GM12872 (cell line): ENCODE measurements at regions not wholly inside any gene's neighbourhood (a gene's known extent, or its start where the extent isn't known, plus 50 kb on each side); places are given as distances from the start of the nearest gene placed in this dataset.

Experiments used
- CTCF ChIP-seq: IDR thresholded peaks from 3 replicates; pipeline ENCODE4 v1.5.1; 2011; ENCODE audit warnings: low read depth, mild to moderate bottlenecking, low read length, moderate library complexity; ENCODE audit not compliant: insufficient read depth

- no peak for TF ChIP-seq CTCF
Observed at GRCh38 chr13:80782441-80782840, 441.5 kb upstream of the SPRY2 start.

DNA sequence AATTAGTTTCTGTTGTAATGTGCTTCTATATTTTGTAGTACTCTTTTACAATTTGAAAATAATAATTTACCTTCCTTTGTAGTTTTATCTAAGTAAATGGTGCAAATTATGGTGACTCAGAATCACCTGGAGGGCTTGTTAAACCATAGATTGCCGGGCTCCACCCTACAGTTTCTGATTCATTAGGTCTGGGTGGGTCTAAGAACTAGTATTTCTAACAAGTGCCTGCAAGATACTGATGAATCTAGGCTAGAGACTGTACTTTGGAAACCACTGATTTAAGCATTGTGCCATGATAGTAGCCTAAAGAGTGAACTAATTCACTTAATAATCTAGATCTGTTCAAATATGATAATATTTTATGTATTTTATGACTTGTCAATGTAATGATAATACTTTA lies 437.4 kb upstream of the SPRY2 start:
- TF ChIP-seq CTCF: no peak

DNA sequence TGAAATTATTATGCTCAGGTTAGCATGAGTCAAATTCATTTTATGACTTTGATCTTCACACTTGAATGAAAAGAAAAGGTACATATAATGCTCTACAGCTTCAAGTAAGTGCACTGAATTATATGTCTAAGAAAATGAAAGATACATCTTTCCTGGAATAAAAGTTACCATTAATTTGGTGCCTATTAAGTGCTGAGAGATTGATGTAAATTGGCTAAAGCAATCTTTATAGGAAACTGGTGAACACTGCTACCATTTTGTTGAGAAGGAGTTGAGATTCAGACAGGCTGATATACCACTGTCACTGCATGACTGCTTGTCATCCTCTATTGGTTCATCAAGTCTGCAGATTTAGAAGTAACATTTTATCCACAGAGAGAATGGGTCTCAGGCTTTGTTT lies 416.8 kb upstream of the SPRY2 start:
- TF ChIP-seq CTCF: no peak

DNA sequence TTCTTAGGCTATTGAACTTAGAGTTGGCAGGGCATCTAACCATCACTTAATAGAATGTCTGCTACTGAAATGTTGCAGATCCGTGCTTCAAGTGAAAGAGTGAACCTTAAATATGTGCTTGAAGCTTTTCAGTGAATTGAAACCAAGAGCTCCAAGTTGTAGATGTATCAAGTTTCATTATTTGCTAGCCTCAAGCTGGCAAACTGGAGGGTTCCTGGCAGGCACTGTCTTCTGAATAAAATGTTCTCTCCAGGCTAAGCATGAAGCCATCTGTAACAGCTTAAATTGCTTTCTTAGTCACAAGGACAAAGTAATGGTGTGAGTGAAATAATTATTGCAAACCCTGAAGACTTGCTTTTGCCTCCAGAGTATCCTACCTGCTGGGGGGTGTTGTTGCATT lies 415.0 kb upstream of the SPRY2 start:
- no peak for TF ChIP-seq CTCF

DNA sequence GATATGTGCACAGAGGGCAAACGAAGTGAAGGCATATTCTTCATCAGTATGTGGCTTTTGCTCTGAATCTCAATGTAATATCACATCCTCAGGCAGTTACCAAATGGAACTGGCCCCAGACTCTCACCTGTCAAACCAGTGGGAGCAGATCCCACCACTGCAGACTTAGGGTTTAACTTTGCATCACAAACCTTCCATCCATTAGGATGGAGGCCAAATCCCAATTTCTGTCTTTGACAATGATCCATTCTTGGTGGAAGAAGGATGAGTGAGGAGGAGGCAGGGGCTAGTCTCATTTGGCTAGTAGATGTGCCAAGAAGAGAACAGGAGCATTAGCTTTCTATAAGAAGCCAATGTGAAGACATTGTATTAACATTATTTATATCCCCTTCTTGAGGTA lies 413.5 kb upstream of the SPRY2 start:
- no peak for TF ChIP-seq CTCF

DNA sequence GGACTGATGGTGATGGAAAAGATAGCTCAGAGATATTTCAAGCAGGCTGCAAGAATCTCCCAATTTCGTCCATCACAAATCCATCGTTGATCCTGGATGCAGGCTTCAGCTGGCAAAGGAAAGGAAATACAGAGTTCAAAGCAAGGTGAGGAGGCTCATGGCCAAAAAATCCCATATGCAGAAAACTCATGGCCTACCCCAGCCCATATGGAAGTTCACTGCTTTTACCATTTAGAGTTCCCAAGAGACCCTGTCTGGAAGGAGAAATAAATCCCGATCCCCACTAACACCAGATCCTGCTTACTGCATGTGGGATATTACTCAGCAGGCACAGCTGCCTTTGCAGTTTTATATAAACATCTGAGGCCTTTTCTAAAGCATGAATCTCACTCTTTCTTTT lies 412.9 kb upstream of the SPRY2 start:
- TF ChIP-seq CTCF: no peak

- TF ChIP-seq CTCF: no peak
Observed at GRCh38 chr13:80751854-80752253, 410.9 kb upstream of the SPRY2 start.

- no peak for TF ChIP-seq CTCF
Observed at GRCh38 chr13:80744147-80744914, 403.4 kb upstream of the SPRY2 start.
